B cell (primary cell): ENCODE measurements at regions not wholly inside any gene's neighbourhood (a gene's known extent, or its start where the extent isn't known, plus 50 kb on each side); places are given as distances from the start of the nearest gene placed in this dataset.

Experiments used
- ATAC-seq: fragments of 200-7000 bp; cut with Tn5 transposase; one replicate; pipeline ENCODE4 v1.10.0; 2021; ENCODE audit warnings: low read depth, mild to moderate bottlenecking, moderate number of reproducible peaks, moderate library complexity
- CTCF ChIA-PET: fragments of 350-600 bp; sonication (Branson Sonifier 250); formaldehyde crosslinking; loops from one replicate; lab custom pipeline; 2021; ENCODE audit warnings: antibody characterized with exemption, inconsistent platforms; lab: Charles Lee
- POLR2A ChIA-PET: fragments of 350-600 bp; sonication (Branson Sonifier 250); formaldehyde crosslinking; loops from one replicate; lab custom pipeline; 2021; ENCODE audit warnings: antibody characterized with exemption; lab: Charles Lee
- DNase-seq: peaks from one replicate; pipeline ENCODE4 v3.0.0; 2013
- H2AFZ ChIP-seq: 2 replicates; pipeline ENCODE4 v1.6.1; 2012; ENCODE audit warnings: mild to moderate bottlenecking, low read depth, low read length; ENCODE audit not compliant: insufficient read depth, poor library complexity, severe bottlenecking
- H3K27ac ChIP-seq, 2 donors: 1 replicate in 1 of 2; 2 replicates in 1 of 2; pipeline ENCODE4 v1.5.1; 2012 to 2013; ENCODE audit warnings: low read length in 2 of 2, mild to moderate bottlenecking in 2 of 2, moderate library complexity in 1 of 2
- H3K27me3 ChIP-seq, 4 experiments: fragments of 200-600 bp in 1 of 4; sonication (generic) in 1 of 4; replicated peaks in 1 of 4; 1 replicate in 2 of 4; 2 replicates in 2 of 4; pipeline versions ENCODE4 v1.6.1 to v1.7.0; 2013 to 2016; ENCODE audit warnings: low read length in 3 of 4, mild to moderate bottlenecking in 2 of 4, mixed read lengths in 1 of 4, moderate library complexity in 1 of 4; ENCODE audit not compliant: insufficient read depth in 4 of 4, control insufficient read depth in 3 of 4; ENCODE audit errors: control extremely low read depth in 1 of 4
- H3K36me3 ChIP-seq, 2 experiments: replicated peaks in 1 of 2; 1 replicate in 1 of 2; 2 replicates in 1 of 2; pipeline versions ENCODE4 v1.6.1 to v1.7.1; 2013; ENCODE audit warnings: low read length in 1 of 2; ENCODE audit not compliant: insufficient read depth in 2 of 2, control insufficient read depth in 1 of 2; ENCODE audit errors: control extremely low read depth in 1 of 2, extremely low read depth in 1 of 2
- H3K4me1 ChIP-seq, 2 donors: fragments of 200-600 bp in 1 of 2; sonication (generic) in 1 of 2; 1 replicate in 1 of 2; 2 replicates in 1 of 2; pipeline versions ENCODE4 v1.5.1 to v1.6.1; 2013 to 2017; ENCODE audit warnings: low read length in 2 of 2; ENCODE audit not compliant: control insufficient read depth in 2 of 2, insufficient read depth in 2 of 2
- H3K4me2 ChIP-seq: replicated peaks from 2 replicates; pipeline ENCODE3; 2012; ENCODE audit warnings: mild to moderate bottlenecking, low read depth, low read length; ENCODE audit not compliant: poor library complexity, severe bottlenecking
- H3K4me3 ChIP-seq, 5 experiments: fragments of 200-600 bp in 1 of 5; sonication (generic) in 1 of 5; 1 replicate in 3 of 5; 2 replicates in 2 of 5; pipeline versions ENCODE4 v1.5.1 to v1.7.0; 2011 to 2016; ENCODE audit warnings: low read length in 4 of 5, mild to moderate bottlenecking in 4 of 5, low read depth in 2 of 5, control low read depth in 1 of 5, moderate library complexity in 1 of 5; ENCODE audit not compliant: insufficient read depth in 1 of 5; ENCODE audit errors: control extremely low read depth in 1 of 5, extremely low read depth in 1 of 5
- H3K79me2 ChIP-seq: fragments of 200-600 bp; sonication (generic); one replicate; pipeline ENCODE4 v1.6.0; 2016; ENCODE audit warnings: low read length; ENCODE audit not compliant: control insufficient read depth, insufficient read depth
- H3K9ac ChIP-seq: fragments of 200-600 bp; sonication (generic); 2 replicates; pipeline ENCODE4 v1.6.1; 2017; ENCODE audit warnings: mild to moderate bottlenecking, low read length, moderate library complexity
- H3K9me3 ChIP-seq, 3 donors: one replicate each; pipeline versions ENCODE4 v1.6.1 to v1.7.1; 2013; ENCODE audit warnings: low read length in 2 of 3; ENCODE audit not compliant: control insufficient read depth in 2 of 3, insufficient read depth in 1 of 3; ENCODE audit errors: control extremely low read depth in 1 of 3
- H4K20me1 ChIP-seq: 2 replicates; pipeline ENCODE4 v1.6.0; 2012; ENCODE audit warnings: mild to moderate bottlenecking, low read length; ENCODE audit not compliant: insufficient read depth, control insufficient read depth, poor library complexity, severe bottlenecking
- H3K27ac Mint-ChIP-seq: one replicate; pipeline ENCODE4 v1.8.0; 2021; ENCODE audit warnings: mixed read lengths
- H3K27me3 Mint-ChIP-seq: one replicate; pipeline ENCODE4 v1.8.0; 2021; ENCODE audit warnings: mixed read lengths
- H3K4me1 Mint-ChIP-seq: one replicate; pipeline ENCODE4 v1.8.0; 2021; ENCODE audit warnings: mixed read lengths
- H3K4me3 Mint-ChIP-seq: one replicate; pipeline ENCODE4 v1.8.0; 2021; ENCODE audit warnings: mixed read lengths
- H3K9me3 Mint-ChIP-seq: one replicate; pipeline ENCODE4 v1.8.0; 2022; ENCODE audit warnings: mixed read lengths; ENCODE audit not compliant: insufficient read depth
- EZH2 ChIP-seq: IDR thresholded peaks from 2 replicates; pipeline ENCODE4 v1.6.1; 2012; ENCODE audit warnings: borderline replicate concordance, low read depth, mild to moderate bottlenecking, moderate library complexity, low read length; ENCODE audit not compliant: insufficient read depth, poor library complexity, severe bottlenecking
- WGBS: methylation state at CpG from one replicate; pipeline ENCODE4 v1.1.5; 2013; ENCODE audit warnings: missing lambda C conversion rate; ENCODE audit not compliant: insufficient coverage; 5-methylcytosine and 5-hydroxymethylcytosine counted together
- intact Hi-C: fragments of 100-400 bp; cut with micrococcal nuclease; formaldehyde crosslinking; loops from one replicate; pipeline ENCODE4 v1.10.0; 2022
- TF ChIP-seq, protein P1 (sequence below): fragments of 200-600 bp; IDR thresholded peaks from one replicate; pipeline ENCODE4 v1.8.0; 2022; ENCODE audit warnings: antibody characterized with exemption, mild to moderate bottlenecking

DNA sequence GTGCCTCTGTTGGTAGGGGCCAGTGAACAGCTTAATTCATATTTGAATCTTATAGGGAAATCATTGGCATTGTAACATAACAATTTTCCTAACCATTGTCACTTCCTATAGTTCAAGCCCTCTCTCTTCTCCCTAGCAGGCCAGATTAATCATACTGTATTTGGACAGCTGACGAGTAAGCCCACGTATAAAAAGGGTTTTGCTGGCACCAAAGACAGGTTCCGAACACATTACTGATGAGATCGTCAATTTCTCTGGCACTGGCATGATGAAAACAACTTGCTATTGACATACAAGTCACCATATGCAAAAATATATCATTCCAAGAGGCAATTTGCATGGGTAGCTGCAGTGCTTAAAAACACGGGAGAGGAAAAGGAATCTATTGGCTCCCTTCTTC is 891.1 kb upstream of the AUTS2 start:
- intact Hi-C loops, result no loop called here
- no peaks in the 10 kb centered on the region for H3K27me3 Mint-ChIP-seq
- Histone ChIP-seq H3K4me2 (no peak overlapping the region), H3K4me3 (no peak overlapping the region), H4K20me1 (no peaks in the 10 kb centered on the region), H3K4me1 (no peaks in the 10 kb centered on the region), H3K27me3 (no peaks in the 10 kb centered on the region), H3K79me2 (no peaks in the 10 kb centered on the region), H3K36me3 (no peaks in the 10 kb centered on the region), H3K9ac (no peak overlapping the region), H3K27ac (no peak overlapping the region), H2AFZ (no peak overlapping the region), H3K9me3 (peaks cover 0 to 21% (median 0%) of the 10 kb centered on the region in 3 donors)
- no peaks in the 10 kb centered on the region for H3K4me1 Mint-ChIP-seq
- no peak overlapping the region for H3K4me3 Mint-ChIP-seq
- no peak for DNase-seq
- 90% methylated on average over 5 of the region's 5 CpGs for WGBS
- ATAC-seq, result no peak
- peaks cover 8% of the 10 kb centered on the region for H3K9me3 Mint-ChIP-seq
- no peak for TF ChIP-seq EZH2
- TF ChIP-seq, protein P1, sequence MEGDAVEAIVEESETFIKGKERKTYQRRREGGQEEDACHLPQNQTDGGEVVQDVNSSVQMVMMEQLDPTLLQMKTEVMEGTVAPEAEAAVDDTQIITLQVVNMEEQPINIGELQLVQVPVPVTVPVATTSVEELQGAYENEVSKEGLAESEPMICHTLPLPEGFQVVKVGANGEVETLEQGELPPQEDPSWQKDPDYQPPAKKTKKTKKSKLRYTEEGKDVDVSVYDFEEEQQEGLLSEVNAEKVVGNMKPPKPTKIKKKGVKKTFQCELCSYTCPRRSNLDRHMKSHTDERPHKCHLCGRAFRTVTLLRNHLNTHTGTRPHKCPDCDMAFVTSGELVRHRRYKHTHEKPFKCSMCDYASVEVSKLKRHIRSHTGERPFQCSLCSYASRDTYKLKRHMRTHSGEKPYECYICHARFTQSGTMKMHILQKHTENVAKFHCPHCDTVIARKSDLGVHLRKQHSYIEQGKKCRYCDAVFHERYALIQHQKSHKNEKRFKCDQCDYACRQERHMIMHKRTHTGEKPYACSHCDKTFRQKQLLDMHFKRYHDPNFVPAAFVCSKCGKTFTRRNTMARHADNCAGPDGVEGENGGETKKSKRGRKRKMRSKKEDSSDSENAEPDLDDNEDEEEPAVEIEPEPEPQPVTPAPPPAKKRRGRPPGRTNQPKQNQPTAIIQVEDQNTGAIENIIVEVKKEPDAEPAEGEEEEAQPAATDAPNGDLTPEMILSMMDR, result no peak
- H3K27ac Mint-ChIP-seq, result no peak overlapping the region
- ChIA-PET POLR2A (no interaction called here), CTCF (no interaction called here)

DNA sequence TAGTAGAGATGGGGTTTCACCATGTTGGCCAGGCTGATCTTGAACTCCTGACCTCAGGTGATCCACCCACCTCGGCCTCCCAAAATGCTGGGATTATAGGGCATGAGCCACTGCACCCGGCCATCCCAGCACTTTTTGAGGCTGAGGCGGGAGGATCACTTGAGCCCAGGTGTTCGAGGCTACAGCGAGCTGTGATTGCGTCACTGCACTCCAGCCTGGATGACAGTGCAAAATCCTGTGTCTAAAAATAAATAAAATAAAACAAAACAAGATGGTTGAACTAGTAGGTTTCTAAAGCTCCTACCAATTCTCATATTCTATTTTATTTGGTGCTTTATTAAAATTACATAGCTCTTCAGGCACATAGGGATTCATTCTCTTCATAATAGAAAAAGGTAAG is 890.3 kb upstream of the AUTS2 start:
- CTCF ChIA-PET, result interaction anchor here (0.7 kb wide), 1 partner anchor 502 kb away, joined by 3 read pairs; no protein-coding TSS in a partner anchor
- Histone ChIP-seq H3K4me3 (no peak overlapping the region), H3K9ac (no peak overlapping the region), H2AFZ (no peak overlapping the region), H3K4me1 (no peaks in the 10 kb centered on the region), H3K79me2 (no peaks in the 10 kb centered on the region), H3K4me2 (no peak overlapping the region), H3K27ac (no peak overlapping the region), H3K27me3 (no peaks in the 10 kb centered on the region), H3K36me3 (no peaks in the 10 kb centered on the region), H4K20me1 (no peaks in the 10 kb centered on the region), H3K9me3 (peaks cover 0 to 21% (median 0%) of the 10 kb centered on the region in 3 donors)
- H3K4me3 Mint-ChIP-seq, result no peak overlapping the region
- DNase-seq (no peak), ATAC-seq (no peak)
- POLR2A ChIA-PET, result no interaction called here
- H3K4me1 Mint-ChIP-seq, result no peaks in the 10 kb centered on the region
- intact Hi-C loops, result no loop called here
- 93% methylated on average over 2 of the region's 6 CpGs for WGBS
- no peaks in the 10 kb centered on the region for H3K27me3 Mint-ChIP-seq
- TF ChIP-seq, protein P1, result no peak
- TF ChIP-seq EZH2, result no peak
- H3K9me3 Mint-ChIP-seq, result peaks cover 8% of the 10 kb centered on the region
- H3K27ac Mint-ChIP-seq, result no peak overlapping the region
